CD1c-positive myeloid dendritic cell (primary cell): ENCODE measurements at regions not wholly inside any gene's neighbourhood (a gene's known extent, or its start where the extent isn't known, plus 50 kb on each side); places are given as distances from the start of the nearest gene placed in this dataset.
"Not testable (repeated sequence)": the region's sequence is repeated elsewhere in the genome, so short reads cannot be mapped to it uniquely, and the experiment has no call there.

Experiments
- DNase-seq: peaks from one replicate; pipeline ENCODE4 v3.0.0-alpha.2; 2016; ENCODE audit errors: extremely low spot score

DNA sequence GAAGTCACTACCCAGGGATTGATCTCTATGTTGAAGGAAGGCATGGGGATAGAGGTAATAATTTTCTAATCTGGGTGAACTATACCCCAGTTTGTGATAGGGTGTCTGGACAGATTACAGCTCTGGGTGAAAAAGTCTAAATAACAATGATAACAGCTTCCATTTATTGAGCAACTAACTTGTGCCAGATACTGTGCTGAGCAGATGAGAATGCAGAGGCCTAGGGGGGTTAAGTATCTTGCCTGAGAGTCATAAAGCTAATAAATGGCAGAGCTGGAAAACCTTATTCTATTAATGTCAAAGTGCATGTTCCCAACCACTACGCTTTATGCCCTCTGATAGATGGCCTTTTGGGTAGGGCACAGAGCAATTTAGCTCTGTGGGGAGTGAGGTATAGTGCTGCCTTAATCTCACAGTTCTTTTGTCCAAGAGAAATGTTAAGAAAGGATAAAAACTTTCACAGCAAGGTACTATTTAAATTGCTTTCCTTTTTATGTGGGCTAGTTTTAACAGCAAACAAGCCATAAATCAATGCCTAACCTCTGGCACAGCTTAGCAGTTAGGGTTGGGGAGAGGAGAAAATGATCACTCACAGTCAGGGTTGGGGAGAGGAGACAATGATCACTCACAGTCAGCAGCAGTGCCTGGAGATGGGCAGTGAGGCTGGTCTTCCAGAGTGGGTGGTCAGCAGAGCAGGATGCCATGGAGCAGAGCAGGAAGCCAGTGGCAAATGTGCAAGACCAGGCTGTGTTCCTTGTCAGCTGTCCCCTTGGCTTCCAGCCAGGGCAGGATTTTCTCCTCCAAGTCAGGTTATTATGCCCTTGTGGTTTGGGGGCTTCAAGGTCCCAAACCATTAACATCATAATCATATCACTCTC lies 187.0 kb downstream of the CARTPT start:
- DNase-seq: no peak

- DNase-seq: no peak
These were observed 188.0 kb downstream of the CARTPT start for GRCh38 chr5:71907001-71907588.

DNA sequence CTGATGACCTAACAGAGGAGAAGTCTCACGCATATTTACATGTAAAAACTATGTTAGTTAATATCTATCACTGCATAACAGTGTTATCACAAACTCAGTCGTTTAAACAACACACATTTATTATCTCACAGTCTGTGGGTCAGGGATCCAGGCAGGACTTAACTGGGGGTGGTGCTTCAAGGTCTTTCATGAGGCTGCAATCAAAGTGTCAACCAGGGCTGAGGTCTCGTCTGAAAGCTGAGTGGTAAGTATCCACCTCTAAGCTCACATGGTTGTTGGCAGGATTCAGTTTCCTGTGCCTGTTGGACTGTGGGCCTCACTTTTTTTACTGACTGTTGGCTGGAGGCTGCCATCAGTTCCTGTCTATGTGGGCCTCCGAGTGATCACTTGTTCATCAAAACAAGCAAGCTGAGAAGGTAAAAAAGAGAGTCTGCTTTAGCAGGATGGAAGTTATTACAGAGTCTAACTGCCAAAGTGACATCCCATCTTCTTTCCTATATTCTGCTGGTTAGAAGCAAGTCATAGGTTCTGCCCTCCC lies 188.6 kb downstream of the CARTPT start:
- no peak for DNase-seq

DNA sequence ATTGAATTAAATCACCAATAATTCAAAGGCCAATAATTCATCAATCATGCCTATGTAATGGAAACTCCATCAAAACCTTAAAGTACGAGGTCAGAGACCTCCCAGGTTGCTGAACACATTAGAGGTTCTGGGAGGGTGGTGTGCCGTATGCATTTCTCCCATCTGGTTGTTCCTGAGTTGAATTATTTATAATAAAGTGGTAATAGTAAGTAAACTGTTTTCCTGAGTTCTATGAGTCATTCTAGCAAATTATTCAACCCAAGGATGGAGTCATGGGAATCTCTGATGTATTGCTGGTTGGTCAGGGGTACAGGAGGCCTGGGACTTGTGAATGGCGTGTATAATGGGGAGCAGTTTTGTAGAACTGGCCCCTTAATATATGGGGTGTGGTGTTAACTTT lies 191.7 kb downstream of the CARTPT start:
- DNase-seq: no peak

DNA sequence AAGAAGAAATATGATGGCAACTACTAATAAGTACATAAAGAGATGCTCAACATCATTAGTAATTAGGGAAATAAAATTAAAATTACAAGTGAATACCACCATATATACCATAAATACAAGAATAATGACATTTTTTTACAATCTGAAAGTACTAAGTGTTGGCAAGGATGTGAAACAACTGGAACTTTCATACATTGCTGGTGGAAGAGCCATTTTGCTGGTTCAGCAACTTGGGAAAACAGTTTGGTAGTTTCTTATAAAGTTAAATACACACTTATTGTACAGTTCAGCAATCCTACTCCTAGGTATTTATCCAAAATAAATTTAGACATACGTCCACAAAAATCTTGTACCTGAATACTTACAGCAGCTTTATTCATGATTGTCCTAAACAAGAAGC lies 192.9 kb downstream of the CARTPT start:
- DNase-seq: no peak

- DNase-seq: no peak
These were observed 193.0 kb upstream of the MAP1B start for GRCh38 chr5:71914281-71914680.

GRCh38 chr5:71922584-71923106 lies 184.6 kb upstream of the MAP1B start:
- DNase-seq: no peak

- no peak for DNase-seq
These were observed 183.5 kb upstream of the MAP1B start for GRCh38 chr5:71923755-71924154.

DNA sequence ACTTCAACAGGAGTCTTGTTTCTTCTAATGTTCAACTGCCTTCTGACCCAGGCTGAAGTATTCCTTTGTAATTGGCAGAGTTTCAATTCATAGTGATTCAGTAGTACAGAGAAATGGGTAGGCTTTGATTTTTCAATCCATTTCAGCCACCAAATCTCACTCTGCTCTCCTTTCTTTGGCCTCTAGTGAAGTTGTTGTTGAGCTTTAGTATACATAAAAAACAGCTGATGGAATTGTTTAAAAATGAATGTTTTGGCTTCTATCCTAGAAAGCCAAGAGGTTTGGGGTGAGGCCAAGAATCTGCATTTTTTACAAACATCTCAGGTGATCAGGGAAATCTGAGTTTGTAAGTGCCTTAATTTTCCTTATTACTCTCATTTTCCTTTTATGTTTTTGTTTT lies 182.9 kb upstream of the MAP1B start:
- no peak for DNase-seq

DNA sequence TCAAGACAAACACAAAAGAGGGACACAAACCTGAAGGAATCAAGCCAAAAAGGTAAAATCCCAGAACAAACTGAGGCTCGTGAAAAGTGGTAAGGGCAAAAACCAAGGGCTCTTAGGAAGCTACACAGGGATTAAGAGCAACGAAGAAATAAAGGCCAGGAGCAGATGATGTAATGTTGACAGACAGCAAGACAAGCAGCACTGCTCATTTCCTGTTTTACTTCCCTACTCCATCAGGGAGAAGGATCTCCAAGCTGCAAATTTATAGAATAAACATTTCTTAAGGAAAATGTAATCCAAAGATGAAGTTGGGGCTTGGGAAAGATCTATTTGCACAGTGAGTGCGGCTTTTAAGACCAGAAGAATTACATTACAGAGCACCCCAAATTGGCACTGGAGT lies 182.3 kb upstream of the MAP1B start:
- DNase-seq: no peak

DNA sequence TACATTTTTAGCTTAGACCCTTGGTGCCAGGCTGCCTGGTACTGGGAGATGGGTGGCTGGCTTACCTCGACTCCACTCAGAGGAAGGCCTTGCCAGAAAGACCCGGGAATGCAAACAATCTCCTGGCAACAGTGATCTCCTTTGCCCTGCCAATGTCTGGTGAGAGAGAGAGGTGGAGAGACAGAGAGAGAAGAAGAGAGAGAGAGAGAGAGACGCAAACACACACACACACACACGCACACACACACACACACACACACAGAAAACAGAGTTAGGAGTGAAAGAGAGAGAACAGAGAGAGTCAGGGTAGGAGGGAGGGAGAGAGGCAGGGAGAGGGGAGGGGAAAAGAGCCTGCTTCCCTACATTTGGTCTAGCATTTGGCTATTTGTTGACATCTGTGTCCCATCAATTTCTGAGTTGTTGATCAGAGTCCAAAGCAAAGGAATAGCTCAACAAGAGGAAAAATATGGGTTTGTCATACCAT lies 181.6 kb upstream of the MAP1B start:
- no peak for DNase-seq

DNA sequence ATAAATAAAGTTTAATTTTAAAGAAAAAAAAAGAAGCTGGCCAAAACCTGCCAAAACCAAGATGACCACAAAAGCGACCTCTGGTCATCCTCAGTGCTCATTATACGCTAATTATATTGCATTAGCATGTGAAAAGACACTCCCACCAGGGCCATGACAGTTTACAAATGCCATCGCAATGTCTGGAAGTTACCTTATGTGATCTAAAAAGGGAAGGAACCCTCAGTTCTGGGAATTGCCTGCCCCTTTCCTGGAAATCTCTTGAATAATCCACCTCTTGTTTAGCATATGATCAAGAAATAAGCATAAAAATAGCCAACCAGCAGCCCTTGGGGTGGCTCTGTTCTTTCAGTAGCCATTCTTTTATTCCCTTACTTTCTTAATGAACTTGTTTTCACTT lies 178.3 kb upstream of the MAP1B start:
- DNase-seq: no peak

GRCh38 chr5:71930554-71930953 lies 176.7 kb upstream of the MAP1B start:
- DNase-seq: not testable (repeated sequence)

- DNase-seq: no peak
These were observed 175.1 kb upstream of the MAP1B start for GRCh38 chr5:71932131-71932654.

DNA sequence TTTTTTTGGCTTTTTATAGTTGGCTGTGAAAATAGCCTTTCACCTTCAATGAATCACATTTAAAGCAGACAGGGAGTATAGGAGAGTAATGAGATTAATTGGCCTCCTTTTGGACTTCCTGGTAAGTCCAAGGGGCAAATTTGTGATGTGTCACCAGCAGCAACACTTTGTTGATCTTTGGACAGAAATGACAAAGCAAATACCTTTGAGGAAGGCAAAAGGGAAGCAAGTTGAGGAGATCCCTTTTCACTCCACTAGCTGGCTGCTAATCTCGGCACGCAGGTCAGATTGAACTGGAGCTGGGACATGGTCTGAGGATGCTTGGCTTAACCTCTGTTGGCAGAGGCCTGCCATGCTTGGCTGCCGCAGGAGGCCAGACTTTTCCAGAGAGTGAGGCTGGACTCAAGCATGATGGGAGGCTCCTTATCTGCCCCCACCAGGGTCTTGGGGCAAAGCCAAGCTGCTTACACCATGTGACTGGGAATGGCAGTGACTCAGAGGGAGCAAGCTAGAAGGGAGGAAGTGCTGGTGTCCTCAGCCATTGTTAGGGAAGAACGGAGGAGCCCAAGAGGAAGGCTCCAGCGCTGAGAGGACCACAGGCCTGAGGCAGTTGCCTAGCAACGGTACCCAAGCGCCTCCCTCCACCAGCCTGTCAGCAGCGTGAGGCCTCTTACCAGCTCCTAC lies 174.5 kb upstream of the MAP1B start:
- no peak for DNase-seq

DNA sequence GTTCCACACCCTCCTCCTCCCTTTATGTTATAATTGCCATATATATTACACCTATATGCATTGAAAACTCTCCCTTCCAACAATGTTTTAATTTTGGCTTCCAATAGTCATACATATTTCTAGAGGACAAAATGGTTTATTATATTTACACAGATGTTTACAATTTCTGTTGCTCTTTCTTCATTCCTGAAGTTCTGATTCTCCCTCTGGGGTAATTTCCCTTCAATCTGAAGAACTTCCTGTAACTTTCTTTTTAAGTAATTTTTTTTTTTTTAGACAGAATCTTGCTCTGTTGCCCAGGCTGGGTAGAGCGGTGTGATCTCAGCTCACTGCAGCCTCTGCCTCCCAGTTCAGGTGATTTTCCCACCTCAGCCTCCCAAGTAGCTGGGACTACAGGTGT lies 173.0 kb upstream of the MAP1B start:
- no peak for DNase-seq

DNA sequence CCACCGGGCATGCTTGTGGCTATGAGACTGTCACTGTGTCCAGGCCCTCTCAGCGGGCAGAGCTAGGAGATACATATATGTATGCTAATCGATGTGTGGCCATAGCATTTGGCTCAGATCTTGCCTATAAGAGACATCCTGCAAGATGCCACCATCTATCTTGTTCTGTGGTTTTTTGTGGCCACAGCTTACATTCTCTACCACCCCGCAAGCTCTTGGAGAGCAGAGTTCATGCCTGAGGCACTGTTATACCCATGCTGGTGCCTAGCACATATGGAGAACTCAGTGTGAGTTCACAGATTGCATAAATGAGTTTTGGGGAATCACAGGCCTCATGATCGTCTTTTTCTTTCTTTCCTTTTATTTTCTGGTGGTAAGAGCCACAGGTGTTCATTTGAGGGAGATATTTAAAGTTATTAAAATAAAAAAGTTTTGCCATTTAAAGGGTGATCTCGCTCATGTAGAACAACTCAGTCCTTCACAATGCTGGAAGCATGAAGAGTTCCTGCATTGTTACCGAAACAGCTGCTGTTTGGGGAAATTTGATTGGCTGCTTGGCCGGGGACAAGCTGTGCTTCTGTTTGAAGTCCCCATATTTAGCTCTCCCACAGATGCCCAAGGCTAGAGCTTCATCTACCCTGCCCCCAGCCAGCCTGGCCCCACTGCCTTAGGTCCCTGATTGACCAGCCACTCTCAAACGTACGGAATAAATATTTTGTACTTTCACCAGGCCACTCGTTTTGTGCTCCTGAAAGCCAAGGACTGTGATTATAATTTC lies 169.2 kb upstream of the MAP1B start:
- DNase-seq: no peak

DNA sequence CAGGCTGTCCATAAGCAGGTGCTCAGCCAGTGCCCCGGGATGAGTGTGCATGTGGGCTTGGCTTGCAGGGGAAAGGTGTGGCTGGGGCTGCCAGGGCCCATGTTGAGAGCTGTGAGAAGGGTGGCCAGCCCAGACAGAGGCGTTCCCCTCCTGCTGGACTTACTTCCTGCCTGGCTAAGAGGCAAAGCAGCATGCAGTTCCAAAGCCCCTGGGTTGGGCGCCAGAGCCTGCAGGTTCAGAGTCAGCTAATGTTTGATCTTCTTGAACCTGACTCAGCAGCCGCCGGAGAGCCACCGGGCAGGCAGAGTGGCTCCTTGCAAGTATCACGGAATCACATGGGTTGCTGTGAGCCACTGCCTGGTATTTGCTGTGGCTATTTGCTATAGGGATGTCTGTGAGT lies 168.4 kb upstream of the MAP1B start:
- DNase-seq: no peak

DNA sequence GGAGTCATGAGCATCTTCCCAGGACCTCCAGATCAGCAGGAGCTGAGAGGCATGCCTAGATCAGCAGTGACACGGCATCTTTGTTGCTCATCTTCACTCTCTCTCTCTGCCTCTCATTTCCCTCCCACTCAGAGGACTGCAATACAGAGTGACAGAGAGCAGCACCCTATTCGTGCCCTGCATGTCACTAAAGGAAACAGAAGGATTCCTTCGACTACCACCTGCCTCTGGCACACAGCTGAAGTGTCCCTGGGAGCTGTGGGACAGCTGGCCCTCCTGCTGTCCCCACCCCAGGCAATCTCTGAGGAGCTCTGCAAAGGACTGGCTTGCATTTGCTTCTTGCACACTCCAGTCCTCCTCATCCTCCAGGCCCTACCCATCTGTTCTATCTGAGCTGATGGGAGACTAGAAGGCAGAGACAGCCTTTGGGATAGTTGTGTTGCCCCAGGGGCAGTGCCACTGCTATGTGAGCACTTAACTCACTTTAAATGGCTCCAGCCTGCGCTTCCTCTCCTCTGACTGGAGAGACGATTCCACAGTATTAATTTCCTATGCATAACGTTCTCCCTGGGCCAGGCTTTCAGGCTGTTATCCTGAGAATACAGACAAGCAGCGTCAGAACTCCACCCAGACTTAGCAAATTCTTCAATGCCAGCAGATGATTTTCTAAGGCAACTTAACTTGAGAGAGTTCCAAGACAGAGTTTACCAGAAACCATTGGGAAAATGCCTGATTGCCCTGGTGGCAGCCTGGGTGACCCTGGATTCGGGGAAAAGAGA lies 167.6 kb upstream of the MAP1B start:
- no peak for DNase-seq

DNA sequence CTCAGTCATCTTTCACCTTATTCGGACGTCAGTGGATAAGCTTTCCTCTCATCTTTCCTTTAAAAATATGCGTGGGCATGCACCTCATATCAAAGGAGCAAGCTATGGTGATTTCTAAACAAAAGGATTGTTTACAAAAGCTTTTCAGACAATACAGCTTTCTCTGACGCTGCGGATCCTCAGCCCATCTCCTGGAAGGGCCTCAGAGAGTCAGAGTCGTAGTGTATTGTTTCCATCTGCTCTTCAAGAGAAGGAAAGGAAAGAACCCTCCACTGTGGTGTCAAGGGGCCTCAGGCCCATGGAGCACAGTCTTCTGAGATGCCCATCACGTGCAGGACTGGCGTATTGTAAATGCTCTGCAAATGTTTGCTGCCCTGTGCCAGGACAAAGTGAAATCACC lies 163.4 kb upstream of the MAP1B start:
- DNase-seq: no peak
